HFFc6 (cell line): ENCODE measurements at regions not wholly inside any gene's neighbourhood (a gene's known extent, or its start where the extent isn't known, plus 50 kb on each side); places are given as distances from the start of the nearest gene placed in this dataset.

Experiments
- DNase-seq: peaks from one replicate; pipeline ENCODE4 v3.0.0-alpha.2; 2018
- H3K27ac Mint-ChIP-seq: 2 replicates; pipeline ENCODE4 v1.8.0; 2020; ENCODE audit warnings: mild to moderate bottlenecking, mixed read lengths
- H3K27me3 Mint-ChIP-seq: 2 replicates; pipeline ENCODE4 v1.8.0; 2021; ENCODE audit warnings: mild to moderate bottlenecking, moderate library complexity, mixed read lengths; ENCODE audit not compliant: insufficient read depth
- H3K36me3 Mint-ChIP-seq: 2 replicates; pipeline ENCODE4 v1.8.0; 2021; ENCODE audit warnings: low read depth, mixed read lengths
- H3K4me1 Mint-ChIP-seq: 2 replicates; pipeline ENCODE4 v1.8.0; 2020; ENCODE audit warnings: low read depth, mixed read lengths
- H3K4me3 Mint-ChIP-seq: 2 replicates; pipeline ENCODE4 v1.8.0; 2020; ENCODE audit warnings: mild to moderate bottlenecking, moderate library complexity, mixed read lengths
- H3K9me3 Mint-ChIP-seq: 2 replicates; pipeline ENCODE4 v1.8.0; 2020; ENCODE audit warnings: mild to moderate bottlenecking, mixed read lengths
- CTCF ChIP-seq: fragments of 200-600 bp; sonication (generic); IDR thresholded peaks from 2 replicates; pipeline ENCODE4 v1.5.0; 2021; ENCODE audit warnings: antibody characterized with exemption, mild to moderate bottlenecking

DNA sequence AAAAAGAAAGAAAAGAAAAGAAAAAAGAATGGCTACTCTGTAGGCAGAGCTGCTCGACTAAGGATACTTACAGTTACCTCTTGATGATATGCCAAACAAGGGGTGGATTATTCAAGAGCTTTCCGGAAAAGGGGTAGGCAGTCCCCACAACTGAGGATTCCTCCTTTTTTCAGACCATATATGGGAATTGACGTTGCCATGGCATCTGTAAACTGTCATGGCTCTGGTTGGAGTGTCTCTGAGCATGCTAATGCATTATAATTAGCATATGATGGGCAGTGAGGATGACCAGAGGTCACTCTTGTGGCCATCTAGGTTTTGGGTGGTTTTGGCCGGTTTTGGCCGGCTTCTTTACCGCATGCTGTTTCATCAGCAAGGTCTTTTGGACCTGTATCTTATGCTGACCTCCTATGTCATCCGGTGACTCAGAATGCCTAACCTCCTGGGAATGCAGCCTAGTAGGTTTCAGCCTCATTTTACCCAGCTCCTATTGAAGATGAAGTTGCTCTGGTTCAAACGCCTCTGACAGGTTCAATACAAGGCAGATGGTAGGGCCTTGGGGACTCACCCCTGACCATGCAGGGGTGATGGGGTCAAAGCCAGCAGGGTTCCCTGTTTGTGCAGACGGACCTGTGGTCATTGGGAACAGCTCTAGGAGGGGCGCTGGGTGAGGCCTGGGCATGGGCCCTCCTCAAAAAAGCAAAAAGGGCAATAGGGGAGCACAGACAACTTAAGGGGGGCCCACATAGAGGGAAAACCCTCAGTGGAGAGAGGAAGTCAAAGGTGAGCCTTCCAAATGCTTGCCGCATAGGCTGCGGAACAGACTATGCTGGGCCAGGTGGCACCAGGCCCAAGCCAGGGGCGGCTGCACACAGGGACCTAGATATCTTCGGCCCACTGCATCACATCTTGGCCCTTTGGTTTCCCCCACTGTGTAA, 251.2 kb upstream of the RAB6C start:
- H3K4me1 Mint-ChIP-seq, result no peaks in the 10 kb centered on the region
- no peak for DNase-seq
- H3K27ac Mint-ChIP-seq, result no peak overlapping the region
- peaks cover 2% of the 10 kb centered on the region; the same call in 1 of the 2 replicates for H3K27me3 Mint-ChIP-seq
- peaks cover 47% of the 10 kb centered on the region for H3K9me3 Mint-ChIP-seq
- H3K4me3 Mint-ChIP-seq, result no peak overlapping the region
- no peak for TF ChIP-seq CTCF
- no peaks in the 10 kb centered on the region for H3K36me3 Mint-ChIP-seq

DNA sequence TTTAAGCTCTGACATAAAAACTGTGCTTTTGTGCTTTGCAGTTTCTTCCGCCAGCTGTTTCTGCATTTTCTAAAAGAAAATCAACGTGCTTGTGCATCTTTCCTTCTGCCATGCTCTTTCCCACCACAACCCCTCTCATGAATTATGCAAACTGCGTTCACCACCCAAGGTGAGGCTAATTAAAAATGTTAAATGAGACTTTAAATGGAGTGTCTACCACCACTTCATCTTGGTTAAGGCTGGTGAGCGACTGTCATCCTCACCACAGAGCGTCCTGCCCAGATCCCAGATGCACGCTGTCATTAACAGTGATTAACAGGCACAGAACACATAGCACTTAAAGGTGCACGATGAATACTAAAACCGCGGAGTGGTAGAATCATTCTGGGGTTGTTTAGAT, 250.5 kb upstream of the RAB6C start:
- no peaks in the 10 kb centered on the region for H3K36me3 Mint-ChIP-seq
- peaks cover 45% of the 10 kb centered on the region for H3K9me3 Mint-ChIP-seq
- no peak for TF ChIP-seq CTCF
- no peak overlapping the region for H3K27ac Mint-ChIP-seq
- no peak for DNase-seq
- peaks cover 2% of the 10 kb centered on the region; the same call in 1 of the 2 replicates for H3K27me3 Mint-ChIP-seq
- no peak overlapping the region for H3K4me3 Mint-ChIP-seq
- no peaks in the 10 kb centered on the region for H3K4me1 Mint-ChIP-seq

DNA sequence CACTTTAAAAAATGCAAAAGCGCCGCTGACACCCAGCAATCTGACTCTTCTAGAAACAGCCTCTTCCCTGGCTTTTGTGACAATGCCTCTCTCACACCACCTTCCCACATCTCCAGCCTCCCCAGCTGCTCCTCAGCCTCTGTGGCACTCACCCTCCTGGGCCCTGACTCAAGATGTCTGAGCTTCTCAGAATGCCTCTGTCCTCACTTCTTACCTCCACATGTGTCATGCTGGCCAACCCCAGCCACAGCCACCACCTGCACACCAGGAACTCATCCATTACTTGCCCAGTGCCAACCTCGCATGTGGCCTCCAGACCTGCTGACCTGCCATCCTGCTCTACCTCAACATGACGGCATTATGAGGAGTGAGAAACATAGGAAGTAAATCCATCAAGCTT, 249.8 kb upstream of the RAB6C start:
- H3K27ac Mint-ChIP-seq, result no peak overlapping the region
- peaks cover 39% of the 10 kb centered on the region for H3K9me3 Mint-ChIP-seq
- no peak for TF ChIP-seq CTCF
- H3K27me3 Mint-ChIP-seq, result peaks cover 2% of the 10 kb centered on the region; the same call in 1 of the 2 replicates
- no peak overlapping the region for H3K4me3 Mint-ChIP-seq
- no peak for DNase-seq
- no peaks in the 10 kb centered on the region for H3K36me3 Mint-ChIP-seq
- H3K4me1 Mint-ChIP-seq, result no peaks in the 10 kb centered on the region

DNA sequence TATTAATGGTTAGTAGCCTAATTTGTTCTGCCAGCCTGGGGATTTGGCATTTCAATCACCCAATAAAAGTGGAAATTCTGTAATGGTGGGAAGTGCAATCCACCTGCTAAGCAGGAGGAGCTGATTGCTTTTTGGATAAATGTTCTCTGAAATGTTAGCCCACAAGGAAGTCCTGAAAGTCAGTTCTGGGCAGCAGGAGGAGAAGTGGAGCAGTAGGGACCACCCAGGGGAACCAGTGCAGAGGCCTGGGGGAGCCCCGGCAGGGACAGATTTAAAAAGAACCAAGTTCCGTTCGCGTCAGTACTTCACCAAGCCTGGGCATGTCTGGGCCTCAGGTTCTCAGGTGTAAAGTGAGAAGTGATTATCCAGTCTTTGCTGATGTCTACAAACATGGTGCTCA, 248.5 kb upstream of the RAB6C start:
- no peak for DNase-seq
- H3K9me3 Mint-ChIP-seq, result peaks cover 35% of the 10 kb centered on the region
- no peak for TF ChIP-seq CTCF
- peaks cover 2% of the 10 kb centered on the region; the same call in 1 of the 2 replicates for H3K27me3 Mint-ChIP-seq
- no peaks in the 10 kb centered on the region for H3K36me3 Mint-ChIP-seq
- H3K4me3 Mint-ChIP-seq, result no peak overlapping the region
- no peak overlapping the region for H3K27ac Mint-ChIP-seq
- H3K4me1 Mint-ChIP-seq, result no peaks in the 10 kb centered on the region

DNA sequence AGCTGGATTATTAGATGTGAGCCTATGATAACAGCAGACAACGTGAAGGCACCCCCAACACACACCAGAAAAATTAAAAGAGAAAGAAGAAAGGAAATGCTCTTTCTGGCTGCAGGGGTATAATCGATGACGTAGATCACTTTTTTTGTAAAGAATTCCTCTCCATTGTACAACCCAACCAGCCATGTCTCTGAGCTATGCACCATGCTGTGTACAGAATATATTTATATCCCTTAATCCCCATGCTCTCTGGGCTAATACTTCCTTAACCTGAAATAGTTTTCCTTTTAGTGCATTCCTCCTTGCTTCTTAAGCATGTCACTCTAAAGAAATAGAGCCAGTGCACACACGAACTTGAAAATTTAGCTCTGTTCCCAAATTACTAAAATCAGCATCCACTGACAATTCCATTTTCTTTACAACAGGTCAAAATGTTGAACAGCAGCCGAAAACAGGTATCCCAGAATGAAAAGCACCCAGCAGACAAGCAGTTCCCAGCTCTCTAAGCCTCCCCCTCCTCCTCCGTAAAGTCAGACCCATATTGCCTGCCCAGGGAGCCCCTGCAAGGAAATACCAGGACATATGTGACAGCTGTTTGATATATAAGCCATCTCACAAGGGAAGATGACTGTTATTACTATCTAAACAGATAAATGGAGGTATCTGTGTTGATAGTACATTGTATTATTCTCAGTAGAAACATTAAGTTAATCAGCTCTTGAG, 247.4 kb upstream of the RAB6C start:
- no peaks in the 10 kb centered on the region for H3K36me3 Mint-ChIP-seq
- DNase-seq, result no peak
- H3K27me3 Mint-ChIP-seq, result peaks cover 2% of the 10 kb centered on the region; the same call in 1 of the 2 replicates
- H3K4me3 Mint-ChIP-seq, result no peak overlapping the region
- no peaks in the 10 kb centered on the region for H3K4me1 Mint-ChIP-seq
- no peak for TF ChIP-seq CTCF
- H3K9me3 Mint-ChIP-seq, result peaks cover 29% of the 10 kb centered on the region
- no peak overlapping the region for H3K27ac Mint-ChIP-seq
